ENCODE measurements at regions not wholly inside any gene's neighbourhood (a gene's known extent, or its start where the extent isn't known, plus 50 kb on each side); places are given as distances from the start of the nearest gene placed in this dataset.

DNA sequence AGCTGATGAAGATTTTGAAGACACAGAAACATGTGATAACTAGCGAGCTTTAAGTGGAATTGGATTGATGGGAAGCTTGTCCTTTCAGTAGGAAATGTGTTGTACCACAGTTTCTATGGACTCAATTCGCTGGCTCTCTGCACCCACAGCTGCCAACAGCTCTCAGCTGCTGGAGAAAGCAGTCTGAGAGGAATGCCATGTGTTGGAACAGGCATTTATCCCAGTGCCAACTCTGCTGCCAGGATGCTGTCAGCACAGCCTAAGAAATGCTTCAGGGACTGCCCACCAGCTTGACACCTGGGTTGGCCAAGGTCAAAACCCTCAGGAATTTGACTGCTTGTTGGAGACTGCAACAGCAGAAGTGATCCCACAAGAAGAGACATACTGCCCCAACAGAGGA, 193.0 kb upstream of the THSD7B start:
- no peak overlapping the region for H3K4me3 ChIP-seq (ENCODE audit: control insufficient read depth in 2 of 3, extremely low read depth in 1 of 3, insufficient read depth in 2 of 3, low read depth in 1 of 3, low read length in 3 of 3)
- no peaks in the 10 kb centered on the region for H3K79me2 ChIP-seq (ENCODE audit: control insufficient read depth, insufficient read depth, low read length)
- no peaks in the 10 kb centered on the region for H3K4me1 ChIP-seq (ENCODE audit: control insufficient read depth, extremely low read depth, insufficient read depth, low read length)
- H4K20me1 ChIP-seq (ENCODE audit: control insufficient read depth, extremely low read depth, insufficient read depth, low read length) = no peaks in the 10 kb centered on the region
- dilution Hi-C loops (cut with MboI; ENCODE audit: extremely low pct_ligation_motif_present, low sequenced_read_pairs) = no loop called here
- H3K36me3 ChIP-seq (ENCODE audit: control insufficient read depth in 2 of 2, extremely low read depth in 1 of 2, insufficient read depth in 2 of 2, low read length in 2 of 2) = no peaks in the 10 kb centered on the region
- no peak for DNase-seq (ENCODE audit: low read depth, low spot score)
- no peak overlapping the region for H3K4me2 ChIP-seq (ENCODE audit: control insufficient read depth, extremely low read depth, insufficient read depth, low read depth, low read length)
- no peaks in the 10 kb centered on the region for H3K27me3 ChIP-seq (ENCODE audit: control insufficient read depth, extremely low read depth, insufficient read depth, low read length)
- H3K9ac ChIP-seq (ENCODE audit: control insufficient read depth, extremely low read depth, insufficient read depth, low read length) = no peak overlapping the region
- no peak overlapping the region for H2AFZ ChIP-seq (ENCODE audit: control insufficient read depth, low read length)
- TF ChIP-seq, protein P1, sequence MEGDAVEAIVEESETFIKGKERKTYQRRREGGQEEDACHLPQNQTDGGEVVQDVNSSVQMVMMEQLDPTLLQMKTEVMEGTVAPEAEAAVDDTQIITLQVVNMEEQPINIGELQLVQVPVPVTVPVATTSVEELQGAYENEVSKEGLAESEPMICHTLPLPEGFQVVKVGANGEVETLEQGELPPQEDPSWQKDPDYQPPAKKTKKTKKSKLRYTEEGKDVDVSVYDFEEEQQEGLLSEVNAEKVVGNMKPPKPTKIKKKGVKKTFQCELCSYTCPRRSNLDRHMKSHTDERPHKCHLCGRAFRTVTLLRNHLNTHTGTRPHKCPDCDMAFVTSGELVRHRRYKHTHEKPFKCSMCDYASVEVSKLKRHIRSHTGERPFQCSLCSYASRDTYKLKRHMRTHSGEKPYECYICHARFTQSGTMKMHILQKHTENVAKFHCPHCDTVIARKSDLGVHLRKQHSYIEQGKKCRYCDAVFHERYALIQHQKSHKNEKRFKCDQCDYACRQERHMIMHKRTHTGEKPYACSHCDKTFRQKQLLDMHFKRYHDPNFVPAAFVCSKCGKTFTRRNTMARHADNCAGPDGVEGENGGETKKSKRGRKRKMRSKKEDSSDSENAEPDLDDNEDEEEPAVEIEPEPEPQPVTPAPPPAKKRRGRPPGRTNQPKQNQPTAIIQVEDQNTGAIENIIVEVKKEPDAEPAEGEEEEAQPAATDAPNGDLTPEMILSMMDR (optimal IDR thresholded peaks at IDR 0.05 in 1 of 3, IDR thresholded peaks at IDR 0.05 in 1 of 3, conservative IDR thresholded peaks at IDR 0.05 in 1 of 3; ENCODE audit: extremely low read depth in 1 of 3, insufficient read depth in 2 of 3, low read length in 3 of 3) = no peak
- no peak for TF ChIP-seq EZH2 (IDR thresholded peaks at IDR 0.05; ENCODE audit: low read length)
- no peaks in the 10 kb centered on the region for H3K9me3 ChIP-seq (ENCODE audit: control insufficient read depth, low read depth, low read length)
- H3K27ac ChIP-seq (ENCODE audit: control insufficient read depth, insufficient read depth, low read length) = no peak overlapping the region
- FAIRE-seq = no peak
- no peaks in the 10 kb centered on the region for H3K9me1 ChIP-seq (ENCODE audit: control insufficient read depth, extremely low read depth, insufficient read depth, low read length)

DNA sequence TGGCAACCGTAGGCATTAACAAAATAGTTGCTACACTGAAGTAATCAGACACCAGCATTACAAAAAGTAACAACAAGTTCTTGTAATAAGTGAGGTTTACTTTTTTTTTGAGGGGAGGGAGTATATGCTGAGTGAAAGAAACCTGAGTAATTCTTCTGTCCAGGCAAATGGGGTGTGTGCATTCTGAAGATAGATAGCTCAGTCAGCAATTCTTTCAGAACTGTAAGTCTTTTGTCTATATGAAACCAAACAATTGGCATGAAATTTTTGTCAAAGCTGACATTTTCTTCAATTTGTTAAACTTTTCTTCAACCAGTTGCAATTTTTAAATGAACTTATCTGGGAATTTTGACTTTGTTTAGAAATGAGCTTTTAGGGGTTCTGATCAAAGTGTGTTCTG, 208.1 kb upstream of the THSD7B start:
- Histone ChIP-seq H3K9me3 (ENCODE audit: control insufficient read depth, low read depth, low read length) (no peaks in the 10 kb centered on the region), H3K9ac (ENCODE audit: control insufficient read depth, extremely low read depth, insufficient read depth, low read length) (no peak overlapping the region), H4K20me1 (ENCODE audit: control insufficient read depth, extremely low read depth, insufficient read depth, low read length) (no peaks in the 10 kb centered on the region), H3K4me2 (ENCODE audit: control insufficient read depth, extremely low read depth, insufficient read depth, low read depth, low read length) (no peak overlapping the region), H3K4me1 (ENCODE audit: control insufficient read depth, extremely low read depth, insufficient read depth, low read length) (no peaks in the 10 kb centered on the region), H3K4me3 (ENCODE audit: control insufficient read depth in 2 of 3, extremely low read depth in 1 of 3, insufficient read depth in 2 of 3, low read depth in 1 of 3, low read length in 3 of 3) (no peak overlapping the region), H3K27me3 (ENCODE audit: control insufficient read depth, extremely low read depth, insufficient read depth, low read length) (no peaks in the 10 kb centered on the region), H3K36me3 (ENCODE audit: control insufficient read depth in 2 of 2, extremely low read depth in 1 of 2, insufficient read depth in 2 of 2, low read length in 2 of 2) (no peaks in the 10 kb centered on the region), H3K27ac (ENCODE audit: control insufficient read depth, insufficient read depth, low read length) (no peak overlapping the region), H2AFZ (ENCODE audit: control insufficient read depth, low read length) (no peak overlapping the region), H3K79me2 (ENCODE audit: control insufficient read depth, insufficient read depth, low read length) (no peaks in the 10 kb centered on the region), H3K9me1 (ENCODE audit: control insufficient read depth, extremely low read depth, insufficient read depth, low read length) (no peaks in the 10 kb centered on the region)
- TF ChIP-seq EZH2 (IDR thresholded peaks at IDR 0.05; ENCODE audit: low read length) = no peak
- TF ChIP-seq, protein P1 (optimal IDR thresholded peaks at IDR 0.05 in 1 of 3, IDR thresholded peaks at IDR 0.05 in 1 of 3, conservative IDR thresholded peaks at IDR 0.05 in 1 of 3; ENCODE audit: extremely low read depth in 1 of 3, insufficient read depth in 2 of 3, low read length in 3 of 3) = no peak
- dilution Hi-C loops (cut with MboI; ENCODE audit: extremely low pct_ligation_motif_present, low sequenced_read_pairs) = no loop called here
- DNase-seq (ENCODE audit: low read depth, low spot score) (no peak), FAIRE-seq (no peak)

Data from keratinocyte (primary cell).